ENCODE measurements at regions not wholly inside any gene's neighbourhood (a gene's known extent, or its start where the extent isn't known, plus 50 kb on each side); places are given as distances from the start of the nearest gene placed in this dataset.

DNA sequence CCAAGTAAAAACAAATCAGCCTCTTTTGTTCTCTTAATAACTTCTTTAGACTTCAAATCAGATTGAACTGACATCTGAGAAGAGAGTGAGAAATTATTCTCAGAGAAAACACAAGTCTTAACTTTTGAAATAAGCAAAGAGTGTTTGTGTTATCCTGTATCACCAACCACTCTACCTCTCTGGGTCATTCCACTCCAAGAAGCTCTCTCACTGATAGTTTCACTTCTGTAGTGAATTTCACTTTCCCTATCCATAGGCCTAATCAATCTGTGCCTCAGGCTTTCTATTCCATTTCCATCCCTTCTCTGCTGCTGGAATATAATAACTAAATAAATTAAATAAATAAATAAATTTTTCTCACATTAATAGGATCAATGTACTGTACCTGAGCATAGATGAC lies 235.0 kb downstream of the HTR1B start:
- TF ChIP-seq FOXP2 (optimal IDR thresholded peaks at IDR 0.05; ENCODE audit: borderline replicate concordance, extremely low read depth, extremely low read length, insufficient read depth) = no peak
- TF ChIP-seq TAF1 (IDR thresholded peaks at IDR 0.05; ENCODE audit: borderline replicate concordance, insufficient read depth, low read length) = no peak
- TF ChIP-seq, protein P1, sequence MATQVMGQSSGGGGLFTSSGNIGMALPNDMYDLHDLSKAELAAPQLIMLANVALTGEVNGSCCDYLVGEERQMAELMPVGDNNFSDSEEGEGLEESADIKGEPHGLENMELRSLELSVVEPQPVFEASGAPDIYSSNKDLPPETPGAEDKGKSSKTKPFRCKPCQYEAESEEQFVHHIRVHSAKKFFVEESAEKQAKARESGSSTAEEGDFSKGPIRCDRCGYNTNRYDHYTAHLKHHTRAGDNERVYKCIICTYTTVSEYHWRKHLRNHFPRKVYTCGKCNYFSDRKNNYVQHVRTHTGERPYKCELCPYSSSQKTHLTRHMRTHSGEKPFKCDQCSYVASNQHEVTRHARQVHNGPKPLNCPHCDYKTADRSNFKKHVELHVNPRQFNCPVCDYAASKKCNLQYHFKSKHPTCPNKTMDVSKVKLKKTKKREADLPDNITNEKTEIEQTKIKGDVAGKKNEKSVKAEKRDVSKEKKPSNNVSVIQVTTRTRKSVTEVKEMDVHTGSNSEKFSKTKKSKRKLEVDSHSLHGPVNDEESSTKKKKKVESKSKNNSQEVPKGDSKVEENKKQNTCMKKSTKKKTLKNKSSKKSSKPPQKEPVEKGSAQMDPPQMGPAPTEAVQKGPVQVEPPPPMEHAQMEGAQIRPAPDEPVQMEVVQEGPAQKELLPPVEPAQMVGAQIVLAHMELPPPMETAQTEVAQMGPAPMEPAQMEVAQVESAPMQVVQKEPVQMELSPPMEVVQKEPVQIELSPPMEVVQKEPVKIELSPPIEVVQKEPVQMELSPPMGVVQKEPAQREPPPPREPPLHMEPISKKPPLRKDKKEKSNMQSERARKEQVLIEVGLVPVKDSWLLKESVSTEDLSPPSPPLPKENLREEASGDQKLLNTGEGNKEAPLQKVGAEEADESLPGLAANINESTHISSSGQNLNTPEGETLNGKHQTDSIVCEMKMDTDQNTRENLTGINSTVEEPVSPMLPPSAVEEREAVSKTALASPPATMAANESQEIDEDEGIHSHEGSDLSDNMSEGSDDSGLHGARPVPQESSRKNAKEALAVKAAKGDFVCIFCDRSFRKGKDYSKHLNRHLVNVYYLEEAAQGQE (IDR thresholded peaks at IDR 0.05; ENCODE audit: insufficient read depth in 1 of 2, low read depth in 2 of 2, low read length in 2 of 2) = no peak
- no peak for TF ChIP-seq SIN3A (IDR thresholded peaks at IDR 0.05; ENCODE audit: borderline replicate concordance, insufficient read depth, low read length)
- TF ChIP-seq POLR2AphosphoS5 (IDR thresholded peaks at IDR 0.05; ENCODE audit: low read depth, low read length) = no peak

DNA sequence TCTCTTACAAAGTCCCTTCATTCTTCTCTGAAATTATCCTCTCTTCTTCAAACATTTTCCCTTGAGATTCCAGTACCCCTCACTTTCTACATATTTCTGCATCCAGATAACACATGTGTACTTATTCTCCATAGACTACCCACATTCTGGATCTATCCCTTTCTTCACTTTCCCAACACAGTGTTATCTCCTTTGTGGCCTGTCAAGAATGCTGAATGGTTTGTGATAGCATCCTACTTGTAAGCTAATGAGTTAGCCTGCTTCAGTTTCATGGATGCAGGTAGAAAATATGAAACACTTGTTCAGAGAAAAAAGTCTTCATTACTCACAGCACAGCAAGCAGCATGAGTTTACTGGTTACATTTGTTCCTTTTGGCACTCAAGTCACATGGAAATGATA lies 245.4 kb downstream of the HTR1B start:
- TF ChIP-seq POLR2AphosphoS5 (IDR thresholded peaks at IDR 0.05; ENCODE audit: low read depth, low read length) (no peak), FOXP2 (optimal IDR thresholded peaks at IDR 0.05; ENCODE audit: borderline replicate concordance, extremely low read depth, extremely low read length, insufficient read depth) (no peak), SIN3A (IDR thresholded peaks at IDR 0.05; ENCODE audit: borderline replicate concordance, insufficient read depth, low read length) (no peak), TAF1 (IDR thresholded peaks at IDR 0.05; ENCODE audit: borderline replicate concordance, insufficient read depth, low read length) (no peak)
- TF ChIP-seq, protein P1 (IDR thresholded peaks at IDR 0.05; ENCODE audit: insufficient read depth in 1 of 2, low read depth in 2 of 2, low read length in 2 of 2) = no peak

DNA sequence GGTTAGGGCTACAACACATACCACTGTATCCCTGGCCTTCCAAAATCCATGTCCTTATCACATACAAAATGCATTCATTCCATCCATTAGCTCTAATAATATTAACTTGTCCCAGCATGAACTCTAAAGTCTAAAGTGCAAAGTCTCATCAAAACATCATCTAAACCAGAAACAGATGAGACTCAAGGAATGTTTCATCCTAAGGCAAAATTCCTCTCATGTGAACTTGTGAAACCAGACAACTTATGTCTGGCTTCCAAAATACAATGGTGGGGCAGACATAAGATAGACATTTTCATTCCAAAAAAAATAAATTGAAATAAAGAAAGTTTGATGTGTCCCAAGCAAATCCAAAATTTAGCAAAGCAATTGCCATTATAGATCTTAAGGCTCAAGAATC lies 257.4 kb downstream of the HTR1B start:
- TF ChIP-seq FOXP2 (optimal IDR thresholded peaks at IDR 0.05; ENCODE audit: borderline replicate concordance, extremely low read depth, extremely low read length, insufficient read depth) = no peak
- no peak for TF ChIP-seq POLR2AphosphoS5 (IDR thresholded peaks at IDR 0.05; ENCODE audit: low read depth, low read length)
- no peak for TF ChIP-seq SIN3A (IDR thresholded peaks at IDR 0.05; ENCODE audit: borderline replicate concordance, insufficient read depth, low read length)
- TF ChIP-seq, protein P1 (IDR thresholded peaks at IDR 0.05; ENCODE audit: insufficient read depth in 1 of 2, low read depth in 2 of 2, low read length in 2 of 2) = no peak
- TF ChIP-seq TAF1 (IDR thresholded peaks at IDR 0.05; ENCODE audit: borderline replicate concordance, insufficient read depth, low read length) = no peak

DNA sequence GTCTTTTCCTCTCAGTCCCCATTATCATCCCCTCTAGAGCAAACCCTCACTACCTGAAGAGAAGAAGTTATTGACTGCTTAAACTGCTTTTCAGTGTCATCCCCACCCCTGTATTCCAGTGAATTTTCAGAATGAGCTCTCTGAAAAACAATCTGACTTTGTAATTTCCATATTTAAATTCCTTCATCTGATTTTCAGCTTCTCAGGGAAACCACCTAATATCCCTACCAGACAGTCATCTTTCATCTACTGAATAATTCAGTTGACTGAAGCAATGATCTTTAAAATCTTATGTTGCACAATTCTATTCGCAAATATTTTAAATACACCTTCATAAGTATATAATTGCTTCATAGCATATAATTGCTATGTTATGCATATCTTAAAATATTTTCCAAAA lies 258.7 kb downstream of the HTR1B start:
- TF ChIP-seq SIN3A (IDR thresholded peaks at IDR 0.05; ENCODE audit: borderline replicate concordance, insufficient read depth, low read length) (no peak), TAF1 (IDR thresholded peaks at IDR 0.05; ENCODE audit: borderline replicate concordance, insufficient read depth, low read length) (no peak), FOXP2 (optimal IDR thresholded peaks at IDR 0.05; ENCODE audit: borderline replicate concordance, extremely low read depth, extremely low read length, insufficient read depth) (no peak), POLR2AphosphoS5 (IDR thresholded peaks at IDR 0.05; ENCODE audit: low read depth, low read length) (no peak)
- TF ChIP-seq, protein P1 (IDR thresholded peaks at IDR 0.05; ENCODE audit: insufficient read depth in 1 of 2, low read depth in 2 of 2, low read length in 2 of 2) = no peak

DNA sequence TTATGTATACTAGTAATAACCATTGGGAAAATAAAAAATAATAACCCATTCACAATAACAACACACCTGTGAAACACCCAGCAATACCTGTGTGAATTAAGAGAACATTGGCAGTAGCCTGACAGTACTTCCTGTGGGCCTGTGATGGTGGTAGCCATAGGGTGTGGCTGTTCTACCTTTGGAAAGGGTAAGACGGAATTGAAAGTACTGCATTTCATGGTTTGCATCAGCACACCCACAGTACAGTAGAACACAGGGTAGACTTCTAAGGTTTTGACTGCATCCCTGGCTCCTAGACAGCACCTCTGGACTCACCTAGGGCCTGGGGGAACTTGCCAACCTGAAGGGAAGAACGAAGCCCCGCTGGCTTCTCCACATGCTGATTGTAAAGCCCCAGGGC lies 279.8 kb downstream of the HTR1B start:
- TF ChIP-seq, protein P1 (IDR thresholded peaks at IDR 0.05; ENCODE audit: insufficient read depth in 1 of 2, low read depth in 2 of 2, low read length in 2 of 2) = no peak
- TF ChIP-seq POLR2AphosphoS5 (IDR thresholded peaks at IDR 0.05; ENCODE audit: low read depth, low read length) (no peak), FOXP2 (optimal IDR thresholded peaks at IDR 0.05; ENCODE audit: borderline replicate concordance, extremely low read depth, extremely low read length, insufficient read depth) (no peak), TAF1 (IDR thresholded peaks at IDR 0.05; ENCODE audit: borderline replicate concordance, insufficient read depth, low read length) (no peak), SIN3A (IDR thresholded peaks at IDR 0.05; ENCODE audit: borderline replicate concordance, insufficient read depth, low read length) (no peak)

Data from PFSK-1 (cell line).